H1 (cell line): ENCODE measurements at regions not wholly inside any gene's neighbourhood (a gene's known extent, or its start where the extent isn't known, plus 50 kb on each side); places are given as distances from the start of the nearest gene placed in this dataset.

Experiments used
- CBX5 ChIP-seq: fragments of 300-800, 300-1000 bp; sonication (generic); IDR thresholded peaks from 2 replicates; pipeline ENCODE4 v1.7.1; 2016; ENCODE audit warnings: antibody characterized with exemption, low read length, low read depth
- CTCF ChIP-seq, 3 experiments: IDR thresholded peaks; 1 replicate in 2 of 3; 2 replicates in 1 of 3; pipeline versions ENCODE4 v1.5.1 to v1.6.1; 2011; ENCODE audit warnings: low read length in 3 of 3, mild to moderate bottlenecking in 3 of 3, inconsistent platforms in 2 of 3, low read depth in 1 of 3, moderate library complexity in 1 of 3; ENCODE audit not compliant: insufficient read depth in 1 of 3; ENCODE audit errors: control extremely low read depth in 1 of 3
- E2F6 ChIP-seq: IDR thresholded peaks from 2 replicates; pipeline ENCODE4 v1.6.1; 2012; ENCODE audit warnings: inconsistent platforms
- EZH2 ChIP-seq: fragments of 200-600 bp; sonication (generic); IDR thresholded peaks from 2 replicates; pipeline ENCODE4 v1.7.1; 2012; ENCODE audit warnings: low read depth, mild to moderate bottlenecking, moderate library complexity, low read length, inconsistent platforms; ENCODE audit not compliant: severe bottlenecking
- SP1 ChIP-seq: IDR thresholded peaks from 2 replicates; pipeline ENCODE4 v1.6.1; 2011; ENCODE audit warnings: low read depth, low read length

GRCh38 chr12:68102731-68103130, 56.8 kb downstream of the IFNG start:
- TF ChIP-seq CTCF (IDR thresholded peaks at IDR 0.05; ENCODE audit: control extremely low read depth in 1 of 3, insufficient read depth in 1 of 3, low read depth in 1 of 3, low read length in 3 of 3) (no peak), EZH2 (no peak), CBX5 (no peak), E2F6 (no peak), SP1 (no peak)
